Erythroblast (primary cell): ENCODE measurements at regions not wholly inside any gene's neighbourhood (a gene's known extent, or its start where the extent isn't known, plus 50 kb on each side); places are given as distances from the start of the nearest gene placed in this dataset.

Source experiments
- GATA1 ChIP-seq: IDR thresholded peaks from 2 replicates; pipeline ENCODE4 v1.6.1; 2011; ENCODE audit warnings: low read depth, mild to moderate bottlenecking, control low read depth, low read length, moderate library complexity
- POLR2A ChIP-seq: IDR thresholded peaks from 2 replicates; pipeline ENCODE4 v1.6.1; 2011; ENCODE audit warnings: mild to moderate bottlenecking, low read length

GRCh38 chr3:82672966-82673365, 911.5 kb upstream of the GBE1 start:
- TF ChIP-seq POLR2A: no peak
- TF ChIP-seq GATA1: no peak
